D721Med (cell line): ENCODE measurements at regions not wholly inside any gene's neighbourhood (a gene's known extent, or its start where the extent isn't known, plus 50 kb on each side); places are given as distances from the start of the nearest gene placed in this dataset.

Experiments used
- DNase-seq: peaks from one replicate; pipeline ENCODE4 v3.0.0; 2011; ENCODE audit warnings: low spot score; ENCODE audit not compliant: insufficient read length
- FAIRE-seq: peaks from 2 replicates; lab custom pipeline; 2011; peaks lifted over from hg19 to GRCh38; lab: Jason Lieb, UNC
- CTCF ChIP-seq: IDR thresholded peaks from 2 replicates; pipeline ENCODE4 v1.5.1; 2012; ENCODE audit warnings: mild to moderate bottlenecking, control low read depth; ENCODE audit not compliant: insufficient read depth; ENCODE audit errors: missing control alignments

- no peak for DNase-seq
- FAIRE-seq = no peak
- TF ChIP-seq CTCF = no peak
Measured at GRCh38 chr3:99484871-99485270, 153.5 kb upstream of the COL8A1 start.

- no peak for FAIRE-seq
- no peak for TF ChIP-seq CTCF
- DNase-seq = no peak
Measured at GRCh38 chr3:99483841-99484240, 154.6 kb upstream of the COL8A1 start.

- DNase-seq = no peak
- FAIRE-seq = no peak
- no peak for TF ChIP-seq CTCF
Measured at GRCh38 chr3:99482191-99482590, 156.2 kb upstream of the COL8A1 start.

GRCh38 chr3:99481561-99481960 is 156.8 kb upstream of the COL8A1 start:
- FAIRE-seq (no peak), DNase-seq (no peak)
- no peak for TF ChIP-seq CTCF

GRCh38 chr3:99479768-99480167 is 158.6 kb upstream of the COL8A1 start:
- no peak for TF ChIP-seq CTCF
- FAIRE-seq (no peak), DNase-seq (no peak)

GRCh38 chr3:99477650-99478049 is 160.7 kb upstream of the COL8A1 start:
- DNase-seq (no peak), FAIRE-seq (no peak)
- TF ChIP-seq CTCF = no peak

- FAIRE-seq (no peak), DNase-seq (no peak)
- no peak for TF ChIP-seq CTCF
Measured at GRCh38 chr3:99475229-99475628, 163.2 kb upstream of the COL8A1 start.
